HFF-Myc (cell line): ENCODE measurements at regions not wholly inside any gene's neighbourhood (a gene's known extent, or its start where the extent isn't known, plus 50 kb on each side); places are given as distances from the start of the nearest gene placed in this dataset.

ENCODE experiments used
- DNase-seq: peaks from one replicate; pipeline ENCODE4 v3.0.0-alpha.2; 2011; ENCODE audit warnings: low read depth; ENCODE audit errors: extremely low read depth
- H3K4me3 ChIP-seq: replicated peaks from 2 replicates; pipeline ENCODE4 v1.5.1; 2011; ENCODE audit warnings: low read depth, mild to moderate bottlenecking, control low read depth, low read length
- CTCF ChIP-seq: IDR thresholded peaks from 2 replicates; pipeline ENCODE4 v1.5.1; 2012; ENCODE audit warnings: mild to moderate bottlenecking, low read depth, low read length, control low read depth; ENCODE audit errors: missing control alignments

- H3K4me3 ChIP-seq, result no peak overlapping the region; the same call in 1 of the 2 replicates
- no peak for DNase-seq
These were observed 150.6 kb upstream of the SLC4A4 start for GRCh38 chr4:71188156-71188640.

GRCh38 chr4:71188951-71189350 is 149.9 kb upstream of the SLC4A4 start:
- DNase-seq, result no peak
- H3K4me3 ChIP-seq, result no peak overlapping the region
- no peak for TF ChIP-seq CTCF

More at GRCh38 chr4:71188156-71188640, 150.6 kb upstream of the SLC4A4 start:
- no peak for TF ChIP-seq CTCF

- H3K4me3 ChIP-seq, result no peak overlapping the region
- TF ChIP-seq CTCF, result no peak
- no peak for DNase-seq
These were observed 149.3 kb upstream of the SLC4A4 start for GRCh38 chr4:71189471-71189870.

- DNase-seq, result no peak
- no peak overlapping the region for H3K4me3 ChIP-seq
- no peak for TF ChIP-seq CTCF
These were observed 144.4 kb upstream of the SLC4A4 start for GRCh38 chr4:71194454-71194853.

- no peak for TF ChIP-seq CTCF
- no peak for DNase-seq
- H3K4me3 ChIP-seq, result no peak overlapping the region
These were observed 142.9 kb upstream of the SLC4A4 start for GRCh38 chr4:71195924-71196323.

GRCh38 chr4:71198958-71199357 is 139.9 kb upstream of the SLC4A4 start:
- no peak for TF ChIP-seq CTCF
- no peak for DNase-seq

GRCh38 chr4:71201057-71201456 is 137.8 kb upstream of the SLC4A4 start:
- no peak for TF ChIP-seq CTCF
- H3K4me3 ChIP-seq, result no peak overlapping the region
- no peak for DNase-seq

More at GRCh38 chr4:71198958-71199357, 139.9 kb upstream of the SLC4A4 start:
- no peak overlapping the region for H3K4me3 ChIP-seq
